Thyroid gland (tissue), 4 donors: ENCODE measurements at regions not wholly inside any gene's neighbourhood (a gene's known extent, or its start where the extent isn't known, plus 50 kb on each side); places are given as distances from the start of the nearest gene placed in this dataset.

ENCODE experiments used
- CTCF ChIP-seq, 6 experiments: fragments of 200-600 bp in 3 of 6; fragments of 450-650 bp in 3 of 6; sonication (generic) in 3 of 6; IDR thresholded peaks; one replicate each; pipeline ENCODE4 v1.5.1; 2016 to 2019; ENCODE audit warnings: antibody characterized with exemption in 6 of 6, mild to moderate bottlenecking in 2 of 6, inconsistent platforms in 1 of 6, moderate library complexity in 1 of 6
- POLR2A ChIP-seq, 2 donors: fragments of 450-650 bp; IDR thresholded peaks; one replicate each; pipeline ENCODE4 v1.6.1; 2017; ENCODE audit warnings: antibody characterized with exemption in 2 of 2, mild to moderate bottlenecking in 2 of 2, moderate library complexity in 1 of 2

GRCh38 chr4:71691416-71692073 lies 92.3 kb downstream of the GC start:
- TF ChIP-seq CTCF (IDR thresholded peaks at IDR 0.05) (no peak), POLR2A (IDR thresholded peaks at IDR 0.05) (no peak)
